GM20000 (cell line): ENCODE measurements at regions not wholly inside any gene's neighbourhood (a gene's known extent, or its start where the extent isn't known, plus 50 kb on each side); places are given as distances from the start of the nearest gene placed in this dataset.

ENCODE experiments used
- DNase-seq: peaks from one replicate; pipeline ENCODE4 v3.0.0; 2012; ENCODE audit warnings: low spot score
- CTCF ChIP-seq: IDR thresholded peaks from 2 replicates; pipeline ENCODE4 v1.5.1; 2012; ENCODE audit warnings: mild to moderate bottlenecking, control low read depth; ENCODE audit errors: extremely low read depth, missing control alignments

- no peak for TF ChIP-seq CTCF
- no peak for DNase-seq
These were observed 1214.3 kb upstream of the TMEM132C start for GRCh38 chr12:127052511-127053232.

- TF ChIP-seq CTCF, result no peak
- no peak for DNase-seq
These were observed 1212.4 kb upstream of the TMEM132C start for GRCh38 chr12:127054531-127054930.

- TF ChIP-seq CTCF, result no peak
- DNase-seq, result no peak
These were observed 1206.6 kb upstream of the TMEM132C start for GRCh38 chr12:127060310-127060847.

- no peak for DNase-seq
These were observed 1206.0 kb upstream of the TMEM132C start for GRCh38 chr12:127060933-127061332.

GRCh38 chr12:127063339-127064072 lies 1203.5 kb upstream of the TMEM132C start:
- no peak for TF ChIP-seq CTCF

More at GRCh38 chr12:127060933-127061332, 1206.0 kb upstream of the TMEM132C start:
- no peak for TF ChIP-seq CTCF

GRCh38 chr12:127064207-127064606 lies 1202.8 kb upstream of the TMEM132C start:
- no peak for TF ChIP-seq CTCF
- DNase-seq, result no peak

More at GRCh38 chr12:127063339-127064072, 1203.5 kb upstream of the TMEM132C start:
- DNase-seq, result no peak

- TF ChIP-seq CTCF, result no peak
These were observed 1201.4 kb upstream of the TMEM132C start for GRCh38 chr12:127065595-127065994.

More at GRCh38 chr12:127065595-127065994, 1201.4 kb upstream of the TMEM132C start:
- no peak for DNase-seq
